ENCODE measurements at regions not wholly inside any gene's neighbourhood (a gene's known extent, or its start where the extent isn't known, plus 50 kb on each side); places are given as distances from the start of the nearest gene placed in this dataset.

GRCh38 chr3:157626817-157627216 is 123.6 kb upstream of the VEPH1 start:
- no peak for DNase-seq (ENCODE audit: low read depth)

- DNase-seq (ENCODE audit: low read depth): no peak
These were observed 121.6 kb upstream of the VEPH1 start for GRCh38 chr3:157624801-157625200.

DNA sequence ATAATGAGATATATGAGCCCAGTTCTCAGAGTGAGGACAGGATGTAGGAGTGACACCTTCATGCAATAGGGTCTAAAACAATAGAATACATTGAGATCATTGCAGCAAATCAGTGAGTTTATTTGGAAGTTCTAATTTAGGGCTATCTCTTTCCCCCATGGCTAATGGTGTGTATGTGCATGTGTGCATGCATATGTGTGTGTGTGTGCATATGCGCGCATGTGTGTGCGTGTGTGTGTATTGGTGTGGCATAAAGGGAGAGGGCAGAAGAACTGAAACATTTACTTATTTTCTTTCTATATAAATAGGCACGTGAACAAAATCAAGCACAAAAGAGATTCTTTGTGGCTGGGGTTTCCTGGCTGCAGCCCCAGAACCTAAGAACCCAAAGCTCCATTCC is 115.7 kb upstream of the VEPH1 start:
- DNase-seq (ENCODE audit: low read depth): no peak

DNA sequence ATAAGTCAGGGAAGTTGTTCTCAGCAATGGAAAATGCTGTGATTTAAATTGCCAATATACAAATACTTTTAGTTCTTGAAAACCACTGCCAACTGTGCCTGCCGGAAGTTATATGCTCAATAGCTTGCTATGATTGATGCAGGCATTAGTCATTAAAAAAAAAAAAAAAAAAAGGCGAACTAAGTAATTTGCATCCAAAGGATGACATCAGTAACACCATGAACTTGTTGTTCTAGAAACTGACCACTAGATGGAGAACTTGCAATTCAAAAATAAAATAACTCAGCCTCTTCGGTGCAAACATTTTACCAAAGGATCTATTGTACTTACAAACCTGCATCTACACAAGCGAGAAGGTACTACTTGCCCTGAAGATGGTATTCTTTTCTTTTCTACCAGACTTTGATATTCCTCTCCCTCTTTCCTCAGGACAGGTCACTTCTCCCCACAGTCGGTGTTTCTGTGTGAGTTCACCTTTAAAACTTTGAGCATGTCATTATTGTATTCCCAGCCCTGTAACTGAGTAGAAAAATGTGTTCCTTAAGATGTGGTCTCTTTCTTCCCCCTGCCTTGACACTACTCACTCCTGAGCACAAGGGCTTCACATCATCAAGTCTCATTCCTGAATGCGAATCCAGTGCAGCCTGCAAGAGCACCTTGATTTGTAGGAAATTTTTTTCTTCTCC is 115.0 kb upstream of the VEPH1 start:
- DNase-seq (ENCODE audit: low read depth): peak; percentile 59

- DNase-seq (ENCODE audit: low read depth): no peak
These were observed 111.7 kb upstream of the VEPH1 start for GRCh38 chr3:157614896-157615295.

- DNase-seq (ENCODE audit: low read depth): no peak
These were observed 108.4 kb upstream of the VEPH1 start for GRCh38 chr3:157611536-157612076.

DNA sequence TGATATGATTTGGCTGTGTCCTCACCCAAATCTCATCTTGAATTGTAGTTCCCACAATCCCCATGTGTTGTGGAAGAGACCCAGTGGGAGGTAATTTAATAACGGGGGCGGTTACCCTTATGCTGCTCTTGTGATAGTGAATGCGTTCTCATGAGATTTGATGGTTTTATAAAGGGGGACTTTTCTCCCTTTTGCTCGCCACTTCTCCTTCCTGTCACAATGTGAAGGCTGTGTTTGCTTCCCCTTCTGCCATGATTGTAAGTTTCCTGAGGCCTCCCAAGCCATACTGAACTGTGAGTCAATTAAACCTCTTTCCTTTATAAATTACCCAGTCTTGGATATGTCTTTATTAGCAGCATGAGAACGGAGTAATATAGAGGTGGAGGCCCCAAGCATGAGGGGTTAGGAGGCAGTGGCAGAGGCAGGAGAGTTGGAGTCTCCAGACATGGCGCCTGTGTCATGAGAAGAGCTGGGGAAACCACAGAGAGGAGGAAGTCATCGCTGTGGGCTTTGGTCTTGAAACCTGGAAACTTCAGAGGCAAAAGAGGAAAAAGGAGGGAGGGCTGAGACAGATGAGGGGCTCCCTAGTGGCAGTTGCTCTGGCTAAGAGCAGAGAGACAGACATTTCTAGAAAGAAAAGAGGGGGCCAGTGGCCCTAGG is 107.8 kb upstream of the VEPH1 start:
- no peak for DNase-seq (ENCODE audit: low read depth)

- no peak for DNase-seq (ENCODE audit: low read depth)
These were observed 104.7 kb upstream of the VEPH1 start for GRCh38 chr3:157607826-157608405.

DNA sequence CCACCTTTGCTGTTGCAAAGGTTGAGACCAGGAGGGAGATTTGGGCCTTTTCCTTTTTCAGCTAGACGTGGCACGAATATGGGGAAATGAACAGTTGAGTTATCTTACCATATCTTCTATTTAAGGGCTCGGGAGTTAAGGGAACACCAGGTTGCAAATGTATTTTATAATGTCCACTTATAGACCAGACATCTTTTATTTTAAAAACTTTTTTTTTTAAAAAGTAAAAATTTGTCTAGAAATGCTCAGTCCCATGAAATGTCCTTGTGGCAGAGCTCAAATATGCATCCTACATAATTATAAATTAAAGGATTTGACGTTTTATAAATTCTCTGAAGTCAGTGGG is 103.6 kb upstream of the VEPH1 start:
- DNase-seq (ENCODE audit: low read depth): no peak

- peak; percentile 75 for DNase-seq (ENCODE audit: low read depth)
These were observed 103.0 kb upstream of the VEPH1 start for GRCh38 chr3:157606011-157606851.

DNA sequence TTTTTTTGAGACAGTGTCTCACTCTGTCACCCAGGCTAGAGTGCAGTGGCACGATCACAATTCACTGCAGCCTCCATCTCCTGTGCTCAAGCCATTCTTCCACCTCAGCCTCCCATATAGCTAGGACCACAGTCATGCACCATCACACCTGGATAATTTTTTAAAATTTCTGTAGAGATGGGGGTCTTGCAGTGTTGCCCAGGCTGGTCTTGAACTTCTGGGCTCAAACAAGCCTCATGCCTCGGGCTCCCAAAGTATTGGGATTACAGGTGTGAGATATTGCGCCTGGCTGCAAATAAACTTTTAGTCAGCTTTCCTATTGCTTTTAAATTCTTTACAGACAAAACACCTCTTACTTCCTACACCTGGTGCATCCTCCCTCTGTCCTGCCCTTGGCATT is 102.1 kb upstream of the VEPH1 start:
- DNase-seq (ENCODE audit: low read depth): no peak

GRCh38 chr3:157602424-157602823 is 99.2 kb upstream of the VEPH1 start:
- no peak for DNase-seq (ENCODE audit: low read depth)

DNA sequence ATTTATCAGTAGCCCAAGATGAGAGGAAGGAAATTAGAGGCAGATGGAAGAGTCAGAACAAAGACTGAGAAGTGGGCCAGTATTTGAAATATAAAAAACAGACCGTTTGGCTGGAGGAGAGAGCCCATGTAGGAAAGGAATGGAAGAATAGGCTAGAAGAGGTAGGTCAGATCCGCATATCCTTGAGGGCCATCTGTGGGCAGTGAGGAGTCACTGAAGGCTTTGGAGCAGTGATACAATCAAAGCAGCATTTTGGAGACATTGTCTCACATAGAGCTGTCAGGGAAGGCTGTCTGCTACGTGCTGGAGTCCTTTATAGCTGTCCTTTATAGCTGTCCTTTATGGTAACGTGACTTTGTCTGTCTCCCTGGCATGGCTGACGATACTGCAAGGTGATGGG is 92.0 kb upstream of the VEPH1 start:
- DNase-seq (ENCODE audit: low read depth): no peak

DNA sequence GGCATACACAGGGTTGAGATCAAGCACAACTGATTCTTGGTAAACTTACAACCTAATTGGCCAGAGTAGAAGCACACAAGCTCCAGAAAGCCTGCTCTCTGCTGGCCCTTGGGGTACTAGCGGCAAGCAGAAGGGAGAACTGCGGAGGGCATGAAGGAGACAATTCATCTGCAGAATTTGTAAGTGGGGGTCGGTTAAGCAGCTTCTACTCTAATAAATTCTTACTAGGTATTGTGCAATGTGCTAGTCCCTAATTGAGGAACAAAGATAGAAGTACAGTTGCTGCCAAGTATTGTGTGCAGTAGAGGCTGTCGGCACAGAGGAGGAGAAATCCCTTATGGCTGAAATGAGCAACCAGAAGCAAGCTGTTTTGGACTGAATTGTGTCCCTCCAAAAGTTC is 91.2 kb upstream of the VEPH1 start:
- DNase-seq (ENCODE audit: low read depth): no peak

- DNase-seq (ENCODE audit: low read depth): no peak
These were observed 89.6 kb upstream of the VEPH1 start for GRCh38 chr3:157592769-157593168.

DNA sequence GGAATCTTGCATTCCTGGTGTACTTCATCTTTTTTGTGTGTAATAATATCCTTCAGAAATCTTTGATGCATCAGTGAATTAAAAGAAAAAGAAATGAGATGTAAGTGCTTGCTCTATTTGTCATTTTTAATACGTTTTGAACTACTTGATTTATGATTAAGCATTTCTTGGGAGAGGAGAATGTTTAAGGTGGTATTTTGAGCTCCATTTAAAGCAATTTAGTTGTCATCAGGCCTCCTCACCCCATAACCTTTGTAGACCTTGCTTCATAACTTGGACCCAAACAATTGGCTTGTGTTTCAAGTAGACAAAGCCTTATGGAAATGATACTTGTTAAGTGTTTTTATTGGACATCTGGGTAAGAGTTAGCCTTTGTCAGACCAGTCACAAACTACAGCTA is 87.1 kb upstream of the VEPH1 start:
- DNase-seq (ENCODE audit: low read depth): no peak

DNA sequence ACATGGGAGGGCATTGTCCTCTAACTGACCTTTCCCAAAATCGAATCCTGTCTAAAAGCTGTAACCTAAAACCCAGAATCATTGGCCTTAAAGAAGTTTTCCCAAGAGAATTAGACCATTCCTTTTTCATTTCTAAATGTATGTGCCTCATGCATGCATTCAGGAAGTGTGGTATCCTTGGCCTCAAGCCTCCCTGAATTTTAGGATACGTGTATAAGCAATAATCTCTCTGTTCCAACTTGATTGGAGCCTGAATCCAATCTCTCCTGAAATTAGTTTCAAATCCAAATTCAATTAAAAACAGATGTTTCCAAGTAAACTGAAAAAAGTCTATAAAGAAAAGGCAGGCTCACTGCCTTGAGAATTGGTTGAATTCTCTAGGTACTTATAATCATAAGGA is 86.0 kb upstream of the VEPH1 start:
- no peak for DNase-seq (ENCODE audit: low read depth)

GRCh38 chr3:157588386-157589060 is 85.3 kb upstream of the VEPH1 start:
- no peak for DNase-seq (ENCODE audit: low read depth)

DNA sequence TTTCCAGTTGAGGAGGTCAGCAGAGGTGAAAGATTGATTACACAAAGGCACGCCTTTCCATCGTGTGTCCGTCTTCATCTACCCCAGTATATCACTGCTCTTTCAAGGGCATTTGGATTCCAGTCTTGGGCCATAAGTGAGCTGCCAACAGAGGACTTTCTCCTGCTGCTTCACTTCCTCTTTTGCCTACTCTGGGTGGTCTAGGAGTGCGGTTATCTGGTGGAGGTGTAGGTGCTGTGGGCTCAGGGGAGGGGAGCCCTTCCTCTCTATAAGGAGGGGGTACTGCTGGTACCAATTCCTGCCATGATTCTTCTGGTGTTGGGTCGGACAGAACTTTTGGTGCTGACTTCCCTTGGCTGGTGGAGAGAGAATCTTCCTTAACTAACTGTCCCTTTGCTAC is 83.1 kb upstream of the VEPH1 start:
- no peak for DNase-seq (ENCODE audit: low read depth)

- DNase-seq (ENCODE audit: low read depth): no peak
These were observed 82.2 kb upstream of the VEPH1 start for GRCh38 chr3:157585386-157585785.

GRCh38 chr3:157582637-157582973 is 79.4 kb upstream of the VEPH1 start:
- DNase-seq (ENCODE audit: low read depth): no peak

GRCh38 chr3:157581956-157582636 is 78.9 kb upstream of the VEPH1 start:
- DNase-seq (ENCODE audit: low read depth): peak; percentile 31
